Left cardiac atrium (tissue), 4 donors: ENCODE measurements at regions not wholly inside any gene's neighbourhood (a gene's known extent, or its start where the extent isn't known, plus 50 kb on each side); places are given as distances from the start of the nearest gene placed in this dataset.

Source experiments
- ATAC-seq, 2 donors: fragments of 200-7000 bp; cut with Tn5 transposase; one replicate each; pipeline ENCODE4 v1.9.1; 2020; ENCODE audit warnings: mild to moderate bottlenecking in 2 of 2, moderate library complexity in 2 of 2
- DNase-seq: peaks from one replicate; pipeline ENCODE4 v3.0.0-alpha.2; 2020
- intact Hi-C, 2 donors: fragments of 100-400 bp; cut with DNase I; formaldehyde crosslinking; loops; one replicate each; pipeline versions ENCODE4 v1.14.1 to v1.15.1; 2022 to 2023
- donor health status: DM: no; HTN: yes; CAD: no.
- donor health status: DM: no; HTN: yes; CAD: no; lungs with severe emphysema.
- donor health status: DM: yes; HTN: yes; CAD: no.
- donor health status: Dilated cardiomyopathy.

- DNase-seq: no peak
- ATAC-seq: no peak
- intact Hi-C loops: no loop called here
Measured at GRCh38 chr4:80145739-80146138, 51.6 kb upstream of the PRDM8 start.

GRCh38 chr4:80144676-80145470, 52.4 kb upstream of the PRDM8 start:
- no peak for ATAC-seq
- intact Hi-C loops: no loop called here
- DNase-seq: no peak

GRCh38 chr4:80143307-80143679, 54.0 kb upstream of the PRDM8 start:
- DNase-seq: no peak
- intact Hi-C loops: no loop called here
- no peak for ATAC-seq

- DNase-seq (no peak), ATAC-seq (peak in 1 of 2 donors; percentile 58)
- intact Hi-C loops: no loop called here
Measured at GRCh38 chr4:80142394-80143306, 54.7 kb upstream of the PRDM8 start.

GRCh38 chr4:80141543-80141942, 55.8 kb upstream of the PRDM8 start:
- intact Hi-C loops: no loop called here
- DNase-seq (no peak), ATAC-seq (no peak)

GRCh38 chr4:80140194-80140593, 57.1 kb upstream of the PRDM8 start:
- no peak for ATAC-seq
- intact Hi-C loops: no loop called here
- no peak for DNase-seq

GRCh38 chr4:80139671-80140070, 57.6 kb upstream of the PRDM8 start:
- intact Hi-C loops: no loop called here
- ATAC-seq: no peak

GRCh38 chr4:80138551-80139538, 58.5 kb upstream of the PRDM8 start:
- DNase-seq (no peak), ATAC-seq (peak; percentile 29 to 50)
- intact Hi-C loops: no loop called here

More at GRCh38 chr4:80139671-80140070, 57.6 kb upstream of the PRDM8 start:
- DNase-seq: no peak

- DNase-seq (no peak), ATAC-seq (no peak)
- intact Hi-C loops: no loop called here
Measured at GRCh38 chr4:80137631-80138030, 59.7 kb upstream of the PRDM8 start.

GRCh38 chr4:80136270-80136669, 61.0 kb upstream of the PRDM8 start:
- ATAC-seq (no peak), DNase-seq (no peak)
- intact Hi-C loops: no loop called here

GRCh38 chr4:80135702-80136058, 61.6 kb upstream of the PRDM8 start:
- ATAC-seq: no peak
- no peak for DNase-seq
- intact Hi-C loops: no loop called here

- no peak for ATAC-seq
Measured at GRCh38 chr4:80134936-80135701, 62.1 kb upstream of the ANTXR2 start.

GRCh38 chr4:80133240-80133783, 60.3 kb upstream of the ANTXR2 start:
- ATAC-seq (no peak), DNase-seq (no peak)
- intact Hi-C loops: no loop called here

More at GRCh38 chr4:80134936-80135701, 62.1 kb upstream of the ANTXR2 start:
- no peak for DNase-seq
- intact Hi-C loops: no loop called here

GRCh38 chr4:80129785-80130184, 56.8 kb upstream of the ANTXR2 start:
- DNase-seq (no peak), ATAC-seq (no peak)
- intact Hi-C loops: no loop called here

- ATAC-seq (no peak), DNase-seq (no peak)
- intact Hi-C loops: no loop called here
Measured at GRCh38 chr4:80128941-80129340, 55.9 kb upstream of the ANTXR2 start.

GRCh38 chr4:80127870-80128419, 54.9 kb upstream of the ANTXR2 start:
- no peak for DNase-seq
- intact Hi-C loops: no loop called here
- no peak for ATAC-seq

GRCh38 chr4:80126435-80126834, 53.4 kb upstream of the ANTXR2 start:
- no peak for ATAC-seq
- no peak for DNase-seq
- intact Hi-C loops: no loop called here
